CD8-positive, alpha-beta memory T cell (primary cell): ENCODE measurements at regions not wholly inside any gene's neighbourhood (a gene's known extent, or its start where the extent isn't known, plus 50 kb on each side); places are given as distances from the start of the nearest gene placed in this dataset.

Experiments
- CTCF ChIA-PET: fragments of 350-600 bp; sonication (Branson Sonifier 250); formaldehyde crosslinking; loops from one replicate; lab custom pipeline; 2021; ENCODE audit warnings: antibody characterized with exemption; lab: Charles Lee
- POLR2A ChIA-PET: fragments of 350-600 bp; sonication (Branson Sonifier 250); formaldehyde crosslinking; loops from one replicate; lab custom pipeline; 2021; ENCODE audit warnings: antibody characterized with exemption; lab: Charles Lee
- DNase-seq, 5 donors: peaks; one replicate each; pipeline versions ENCODE4 v3.0.0 to v3.0.0-alpha.2; 2020 to 2022; ENCODE audit warnings: mixed read lengths in 1 of 5
- H3K27ac ChIP-seq: one replicate; pipeline ENCODE4 v1.7.0; 2013; ENCODE audit warnings: low read depth, mild to moderate bottlenecking, low read length, moderate library complexity
- H3K27me3 ChIP-seq: 2 replicates; pipeline ENCODE4 v1.7.0; 2013; ENCODE audit warnings: low read length, mild to moderate bottlenecking; ENCODE audit not compliant: insufficient read depth, poor library complexity, severe bottlenecking
- H3K36me3 ChIP-seq: 2 replicates; pipeline ENCODE4 v1.7.0; 2013; ENCODE audit warnings: mild to moderate bottlenecking, low read length, moderate library complexity; ENCODE audit not compliant: insufficient read depth
- H3K4me1 ChIP-seq: 2 replicates; pipeline ENCODE4 v1.7.0; 2013; ENCODE audit warnings: mild to moderate bottlenecking, low read length, moderate library complexity; ENCODE audit not compliant: insufficient read depth
- H3K4me3 ChIP-seq: 2 replicates; pipeline ENCODE4 v1.7.0; 2013; ENCODE audit warnings: mild to moderate bottlenecking, low read length
- H3K9me3 ChIP-seq: 2 replicates; pipeline ENCODE4 v1.7.0; 2013; ENCODE audit warnings: mild to moderate bottlenecking, low read length
- H3K27ac Mint-ChIP-seq, 8 donors: one replicate each; pipeline ENCODE4 v1.8.0; 2020 to 2021; ENCODE audit warnings: mixed read lengths in 8 of 8, mild to moderate bottlenecking in 6 of 8, inconsistent platforms in 3 of 8, moderate library complexity in 3 of 8
- H3K27me3 Mint-ChIP-seq, 2 donors: one replicate each; pipeline ENCODE4 v1.8.0; 2020 to 2021; ENCODE audit warnings: mixed read lengths in 2 of 2, mild to moderate bottlenecking in 1 of 2, moderate library complexity in 1 of 2
- H3K36me3 Mint-ChIP-seq, 3 donors: one replicate each; pipeline ENCODE4 v1.8.0; 2020 to 2021; ENCODE audit warnings: mixed read lengths in 3 of 3, inconsistent platforms in 1 of 3, mild to moderate bottlenecking in 1 of 3
- H3K4me1 Mint-ChIP-seq, 3 donors: one replicate each; pipeline ENCODE4 v1.8.0; 2020 to 2021; ENCODE audit warnings: mixed read lengths in 3 of 3, inconsistent platforms in 1 of 3, mild to moderate bottlenecking in 1 of 3
- H3K4me3 Mint-ChIP-seq, 7 donors: one replicate each; pipeline ENCODE4 v1.8.0; 2020 to 2021; ENCODE audit warnings: mixed read lengths in 7 of 7, mild to moderate bottlenecking in 6 of 7, moderate library complexity in 4 of 7, inconsistent platforms in 2 of 7
- H3K9me3 Mint-ChIP-seq, 5 donors: one replicate each; pipeline ENCODE4 v1.8.0; 2020 to 2022; ENCODE audit warnings: mixed read lengths in 5 of 5, mild to moderate bottlenecking in 3 of 5, moderate library complexity in 2 of 5, inconsistent platforms in 1 of 5

GRCh38 chr15:72944565-72944964, 107.7 kb upstream of the NEO1 start:
- ChIA-PET CTCF (no interaction called here), POLR2A (no interaction called here)
- DNase-seq, result no peak
- Histone ChIP-seq H3K4me3 (no peak overlapping the region), H3K27ac (no peak overlapping the region), H3K9me3 (no peaks in the 10 kb centered on the region), H3K36me3 (no peaks in the 10 kb centered on the region), H3K27me3 (no peaks in the 10 kb centered on the region), H3K4me1 (no peaks in the 10 kb centered on the region)
- peaks cover 7 to 31% of the 10 kb centered on the region in 2 donors for H3K27me3 Mint-ChIP-seq
- H3K27ac Mint-ChIP-seq, result no peak overlapping the region
- peaks cover 0 to 17% (median 0%) of the 10 kb centered on the region in 3 donors for H3K36me3 Mint-ChIP-seq
- no peak overlapping the region for H3K4me3 Mint-ChIP-seq
- peaks cover 0 to 1% (median 0%) of the 10 kb centered on the region in 3 donors for H3K4me1 Mint-ChIP-seq
- peaks cover 3 to 28% (median 23%) of the 10 kb centered on the region in 5 donors for H3K9me3 Mint-ChIP-seq

GRCh38 chr15:72940229-72940622, 112.0 kb upstream of the NEO1 start:
- no peaks in the 10 kb centered on the region for H3K4me1 Mint-ChIP-seq
- no peak for DNase-seq
- no peaks in the 10 kb centered on the region for H3K9me3 ChIP-seq
- no peaks in the 10 kb centered on the region for H3K27me3 ChIP-seq
- no peak overlapping the region for H3K27ac ChIP-seq
- peaks cover 14 to 53% of the 10 kb centered on the region in 2 donors for H3K27me3 Mint-ChIP-seq
- H3K36me3 Mint-ChIP-seq, result no peaks in the 10 kb centered on the region
- ChIA-PET CTCF (no interaction called here), POLR2A (no interaction called here)
- no peak overlapping the region for H3K4me3 ChIP-seq
- no peaks in the 10 kb centered on the region for H3K4me1 ChIP-seq
- H3K27ac Mint-ChIP-seq, result no peak overlapping the region
- H3K9me3 Mint-ChIP-seq, result no peaks in the 10 kb centered on the region
- H3K4me3 Mint-ChIP-seq, result no peak overlapping the region
- no peaks in the 10 kb centered on the region for H3K36me3 ChIP-seq

DNA sequence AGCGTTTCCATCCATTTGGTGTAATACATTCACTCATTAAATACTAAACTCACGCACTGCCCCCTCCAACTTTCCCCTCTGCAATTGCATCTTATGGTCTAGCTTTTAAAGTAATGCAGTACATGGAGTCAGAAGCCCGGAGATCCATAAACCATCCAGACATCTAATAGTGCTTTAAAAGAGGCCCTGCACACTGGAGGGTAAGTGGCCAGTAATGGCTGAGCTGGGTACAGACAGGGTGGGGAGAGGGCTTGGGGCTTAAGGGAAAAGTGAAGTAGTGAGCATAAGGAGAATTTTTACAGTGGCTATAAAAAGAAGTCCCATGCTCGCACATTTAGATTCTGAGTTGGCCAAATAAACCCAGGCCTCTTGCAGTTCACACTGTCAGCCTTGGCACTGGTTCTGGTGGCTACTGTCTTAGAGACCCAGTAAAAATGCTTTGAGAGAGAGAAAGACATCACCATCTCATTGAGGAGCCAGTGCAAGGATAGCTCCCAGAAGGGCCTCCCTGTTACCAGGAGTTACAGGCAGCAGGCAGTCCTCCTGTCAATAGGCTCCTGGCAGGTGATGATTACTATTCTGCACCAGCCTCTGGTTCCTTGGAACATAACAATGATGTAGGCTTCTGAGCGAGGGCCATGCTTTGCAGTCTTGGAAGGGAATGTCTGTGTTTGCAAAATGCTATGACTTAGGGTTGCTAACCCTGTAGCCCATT, 112.6 kb upstream of the NEO1 start:
- Mint-ChIP-seq H3K27me3 (peaks cover 14 to 55% of the 10 kb centered on the region in 2 donors), H3K4me1 (no peaks in the 10 kb centered on the region)

GRCh38 chr15:72936691-72937679, 115.3 kb upstream of the NEO1 start:
- Mint-ChIP-seq H3K4me3 (no peak overlapping the region), H3K27ac (peak overlapping the region in 1 of 8 donors; percentile 23), H3K4me1 (no peaks in the 10 kb centered on the region), H3K36me3 (peaks cover 0 to 6% (median 0%) of the 10 kb centered on the region in 3 donors), H3K9me3 (no peaks in the 10 kb centered on the region), H3K27me3 (peaks cover 12 to 68% of the 10 kb centered on the region in 2 donors)
- no peak for DNase-seq
- no peaks in the 10 kb centered on the region for H3K9me3 ChIP-seq
- no peaks in the 10 kb centered on the region for H3K27me3 ChIP-seq
- no peak overlapping the region for H3K4me3 ChIP-seq
- no peaks in the 10 kb centered on the region for H3K4me1 ChIP-seq
- ChIA-PET POLR2A (no interaction called here), CTCF (no interaction called here)
- H3K36me3 ChIP-seq, result no peaks in the 10 kb centered on the region
- no peak overlapping the region for H3K27ac ChIP-seq

More for the DNA sequence above, 112.6 kb upstream of the NEO1 start:
- no peak overlapping the region for H3K4me3 ChIP-seq
- no peaks in the 10 kb centered on the region for H3K9me3 ChIP-seq
- Mint-ChIP-seq H3K27ac (peak overlapping the region in 1 of 8 donors; percentile 20), H3K4me3 (no peak overlapping the region), H3K36me3 (no peaks in the 10 kb centered on the region), H3K9me3 (no peaks in the 10 kb centered on the region)
- no peak for DNase-seq
- no peaks in the 10 kb centered on the region for H3K36me3 ChIP-seq
- no peaks in the 10 kb centered on the region for H3K27me3 ChIP-seq
- H3K27ac ChIP-seq, result no peak overlapping the region
- ChIA-PET POLR2A (no interaction called here), CTCF (no interaction called here)
- H3K4me1 ChIP-seq, result no peaks in the 10 kb centered on the region

GRCh38 chr15:72936237-72936636, 116.0 kb upstream of the NEO1 start:
- H3K9me3 ChIP-seq, result no peaks in the 10 kb centered on the region
- Mint-ChIP-seq H3K27me3 (peaks cover 18 to 76% of the 10 kb centered on the region in 2 donors), H3K27ac (peak overlapping the region in 1 of 8 donors; percentile 6), H3K9me3 (no peaks in the 10 kb centered on the region), H3K4me3 (no peak overlapping the region), H3K36me3 (peaks cover 0 to 6% (median under 1%) of the 10 kb centered on the region in 3 donors), H3K4me1 (no peaks in the 10 kb centered on the region)
- no peaks in the 10 kb centered on the region for H3K4me1 ChIP-seq
- ChIA-PET POLR2A (no interaction called here), CTCF (no interaction called here)
- no peaks in the 10 kb centered on the region for H3K27me3 ChIP-seq
- no peak overlapping the region for H3K4me3 ChIP-seq
- DNase-seq, result no peak
- H3K27ac ChIP-seq, result no peak overlapping the region
- H3K36me3 ChIP-seq, result no peaks in the 10 kb centered on the region

- no peak overlapping the region for H3K27ac Mint-ChIP-seq
- peaks cover 21 to 73% of the 10 kb centered on the region in 2 donors for H3K27me3 Mint-ChIP-seq
- ChIA-PET CTCF (no interaction called here), POLR2A (no interaction called here)
- H3K9me3 Mint-ChIP-seq, result no peaks in the 10 kb centered on the region
- H3K4me3 ChIP-seq, result no peak overlapping the region
- H3K4me3 Mint-ChIP-seq, result no peak overlapping the region
- no peaks in the 10 kb centered on the region for H3K9me3 ChIP-seq
- H3K27me3 ChIP-seq, result no peaks in the 10 kb centered on the region
- H3K36me3 ChIP-seq, result no peaks in the 10 kb centered on the region
- H3K36me3 Mint-ChIP-seq, result peaks cover 0 to 6% (median 1%) of the 10 kb centered on the region in 3 donors
- DNase-seq, result no peak
- no peak overlapping the region for H3K27ac ChIP-seq
- no peaks in the 10 kb centered on the region for H3K4me1 Mint-ChIP-seq
- H3K4me1 ChIP-seq, result no peaks in the 10 kb centered on the region
These were observed 116.7 kb upstream of the NEO1 start for GRCh38 chr15:72935521-72935920.

DNA sequence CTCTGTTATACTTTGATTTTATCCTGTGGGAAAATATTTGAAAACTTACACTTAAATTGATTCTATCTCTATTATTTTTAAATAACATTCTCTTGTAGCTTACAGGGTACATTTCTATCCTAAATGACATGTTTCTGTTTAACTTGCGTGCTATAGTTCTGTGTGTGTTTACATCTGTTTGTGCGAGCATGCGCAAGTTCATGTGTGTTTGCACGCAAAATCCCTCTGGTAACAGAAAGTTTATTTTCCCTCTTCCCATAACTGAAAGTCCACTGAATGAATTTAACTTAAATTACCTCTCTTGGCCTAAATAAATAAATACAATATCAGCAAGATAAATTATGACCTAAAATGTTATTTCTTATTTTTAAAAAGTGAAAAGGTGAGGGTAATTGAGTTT, 117.3 kb upstream of the NEO1 start:
- peaks cover 25 to 79% of the 10 kb centered on the region in 2 donors for H3K27me3 Mint-ChIP-seq
- CTCF ChIA-PET, result no interaction called here
- H3K4me1 Mint-ChIP-seq, result no peaks in the 10 kb centered on the region

GRCh38 chr15:72933976-72934375, 118.3 kb upstream of the NEO1 start:
- Mint-ChIP-seq H3K36me3 (peaks cover 0 to 6% (median 1%) of the 10 kb centered on the region in 3 donors), H3K4me1 (no peaks in the 10 kb centered on the region), H3K27ac (no peak overlapping the region), H3K9me3 (no peaks in the 10 kb centered on the region), H3K4me3 (no peak overlapping the region), H3K27me3 (peaks cover 27 to 80% of the 10 kb centered on the region in 2 donors)
- ChIA-PET POLR2A (no interaction called here), CTCF (no interaction called here)
- H3K27ac ChIP-seq, result no peak overlapping the region
- no peaks in the 10 kb centered on the region for H3K4me1 ChIP-seq
- no peak for DNase-seq
- H3K36me3 ChIP-seq, result no peaks in the 10 kb centered on the region
- no peaks in the 10 kb centered on the region for H3K27me3 ChIP-seq
- H3K9me3 ChIP-seq, result no peaks in the 10 kb centered on the region
- H3K4me3 ChIP-seq, result no peak overlapping the region

More for the DNA sequence above, 117.3 kb upstream of the NEO1 start:
- H3K36me3 ChIP-seq, result no peaks in the 10 kb centered on the region
- H3K27ac ChIP-seq, result no peak overlapping the region
- Mint-ChIP-seq H3K4me3 (no peak overlapping the region), H3K27ac (no peak overlapping the region), H3K36me3 (peaks cover 0 to 6% (median 1%) of the 10 kb centered on the region in 3 donors), H3K9me3 (no peaks in the 10 kb centered on the region)
- no peaks in the 10 kb centered on the region for H3K4me1 ChIP-seq
- H3K4me3 ChIP-seq, result no peak overlapping the region
- DNase-seq, result no peak
- POLR2A ChIA-PET, result no interaction called here
- no peaks in the 10 kb centered on the region for H3K27me3 ChIP-seq
- no peaks in the 10 kb centered on the region for H3K9me3 ChIP-seq
